Smooth muscle cell (in vitro differentiated cells): ENCODE measurements at regions not wholly inside any gene's neighbourhood (a gene's known extent, or its start where the extent isn't known, plus 50 kb on each side); places are given as distances from the start of the nearest gene placed in this dataset.

Experiments
- DNase-seq: peaks from one replicate; lab custom pipeline; 2025; ENCODE audit not compliant: unreplicated experiment; lab: John Stamatoyannopoulos, UW
- H2AFZ ChIP-seq: fragments of 200-600 bp; sonication (generic); 2 replicates; pipeline ENCODE4 v1.6.0; 2016; ENCODE audit warnings: antibody characterized with exemption, low read depth, mild to moderate bottlenecking
- H3F3A ChIP-seq: fragments of 200-600 bp; sonication (generic); 2 replicates; pipeline ENCODE4 v1.6.0; 2017; ENCODE audit warnings: antibody characterized with exemption, low read depth
- H3K27ac ChIP-seq: fragments of 200-600 bp; sonication (generic); 2 replicates; pipeline ENCODE4 v1.5.1; 2016; ENCODE audit warnings: low read depth, mild to moderate bottlenecking
- H3K27me3 ChIP-seq: fragments of 200-600 bp; sonication (generic); 2 replicates; pipeline ENCODE4 v1.6.1; 2016; ENCODE audit warnings: low read depth, mild to moderate bottlenecking
- H3K36me3 ChIP-seq: fragments of 200-600 bp; sonication (generic); 2 replicates; pipeline ENCODE4 v1.5.1; 2016; ENCODE audit warnings: low read depth
- H3K4me1 ChIP-seq: fragments of 200-600 bp; sonication (generic); 2 replicates; pipeline ENCODE4 v1.5.1; 2016; ENCODE audit warnings: low read depth
- H3K4me2 ChIP-seq: fragments of 200-600 bp; sonication (generic); 2 replicates; pipeline ENCODE4 v1.6.0; 2016; ENCODE audit warnings: mild to moderate bottlenecking
- H3K4me3 ChIP-seq: fragments of 200-600 bp; sonication (generic); 2 replicates; pipeline ENCODE4 v1.5.1; 2016; ENCODE audit warnings: mild to moderate bottlenecking
- H3K79me2 ChIP-seq: fragments of 200-600 bp; sonication (generic); 2 replicates; pipeline ENCODE4 v1.6.0; 2016; ENCODE audit warnings: low read depth, mild to moderate bottlenecking
- H3K9ac ChIP-seq: fragments of 200-600 bp; sonication (generic); 2 replicates; pipeline ENCODE4 v1.6.0; 2016; ENCODE audit warnings: low read depth
- H3K9me3 ChIP-seq: fragments of 200-600 bp; sonication (generic); replicated peaks from 2 replicates; pipeline ENCODE4 v1.5.1; 2016; ENCODE audit warnings: low read depth
- H4K20me1 ChIP-seq: fragments of 200-600 bp; sonication (generic); 2 replicates; pipeline ENCODE4 v1.6.0; 2016; ENCODE audit warnings: low read depth
- WGBS: methylation state at CpG from one replicate; pipeline ENCODE4 v1.1.7; 2016; ENCODE audit warnings: low lambda C conversion rate; 5-methylcytosine and 5-hydroxymethylcytosine counted together
- TF ChIP-seq, protein P1 (sequence below): fragments of 200-600 bp; sonication (generic); IDR thresholded peaks from 2 replicates; pipeline ENCODE4 v1.5.1; 2017; ENCODE audit warnings: borderline replicate concordance, mild to moderate bottlenecking, antibody characterized with exemption; ENCODE audit not compliant: insufficient read depth, poor library complexity, severe bottlenecking

DNA sequence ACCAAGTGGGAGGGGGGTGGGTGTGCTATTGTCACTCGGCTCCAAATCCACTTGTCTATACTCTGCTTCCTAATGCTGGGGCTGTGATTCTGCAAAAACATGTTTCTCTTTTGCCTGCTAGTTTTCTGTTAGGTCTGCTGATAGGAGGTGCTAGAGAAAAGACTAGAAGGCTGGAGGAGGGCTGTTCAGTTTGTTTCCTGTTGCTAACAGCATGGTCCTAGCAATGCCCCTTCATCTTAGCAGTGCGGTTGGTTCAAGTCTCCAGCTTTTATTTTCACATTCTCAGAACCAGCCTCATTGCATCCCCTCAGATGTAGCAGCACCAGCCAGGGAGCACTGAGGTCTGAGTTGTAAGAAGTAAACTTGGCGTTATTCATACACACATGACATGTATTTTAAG lies 310.2 kb downstream of the YTHDC2 start:
- Histone ChIP-seq H3K4me2 (no peak overlapping the region), H3K79me2 (no peaks in the 10 kb centered on the region), H3K9ac (no peak overlapping the region), H3K4me1 (no peaks in the 10 kb centered on the region), H3K27ac (no peak overlapping the region), H3K27me3 (no peaks in the 10 kb centered on the region), H3K4me3 (no peak overlapping the region), H2AFZ (no peak overlapping the region), H4K20me1 (no peaks in the 10 kb centered on the region), H3K36me3 (no peaks in the 10 kb centered on the region), H3F3A (no peaks in the 10 kb centered on the region), H3K9me3 (no peaks in the 10 kb centered on the region)
- TF ChIP-seq, protein P1, sequence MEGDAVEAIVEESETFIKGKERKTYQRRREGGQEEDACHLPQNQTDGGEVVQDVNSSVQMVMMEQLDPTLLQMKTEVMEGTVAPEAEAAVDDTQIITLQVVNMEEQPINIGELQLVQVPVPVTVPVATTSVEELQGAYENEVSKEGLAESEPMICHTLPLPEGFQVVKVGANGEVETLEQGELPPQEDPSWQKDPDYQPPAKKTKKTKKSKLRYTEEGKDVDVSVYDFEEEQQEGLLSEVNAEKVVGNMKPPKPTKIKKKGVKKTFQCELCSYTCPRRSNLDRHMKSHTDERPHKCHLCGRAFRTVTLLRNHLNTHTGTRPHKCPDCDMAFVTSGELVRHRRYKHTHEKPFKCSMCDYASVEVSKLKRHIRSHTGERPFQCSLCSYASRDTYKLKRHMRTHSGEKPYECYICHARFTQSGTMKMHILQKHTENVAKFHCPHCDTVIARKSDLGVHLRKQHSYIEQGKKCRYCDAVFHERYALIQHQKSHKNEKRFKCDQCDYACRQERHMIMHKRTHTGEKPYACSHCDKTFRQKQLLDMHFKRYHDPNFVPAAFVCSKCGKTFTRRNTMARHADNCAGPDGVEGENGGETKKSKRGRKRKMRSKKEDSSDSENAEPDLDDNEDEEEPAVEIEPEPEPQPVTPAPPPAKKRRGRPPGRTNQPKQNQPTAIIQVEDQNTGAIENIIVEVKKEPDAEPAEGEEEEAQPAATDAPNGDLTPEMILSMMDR = no peak
- WGBS = 82% methylated on average over 3 of the region's 3 CpGs
- DNase-seq = no peak

GRCh38 chr5:113824307-113824706 lies 310.8 kb downstream of the YTHDC2 start:
- no peaks in the 10 kb centered on the region for H3K4me1 ChIP-seq
- H2AFZ ChIP-seq = no peak overlapping the region
- H3K27ac ChIP-seq = no peak overlapping the region
- no peak overlapping the region for H3K4me2 ChIP-seq
- H3K9ac ChIP-seq = no peak overlapping the region
- H3K79me2 ChIP-seq = no peaks in the 10 kb centered on the region
- no peaks in the 10 kb centered on the region for H3K27me3 ChIP-seq
- 57% methylated on average over 2 of the region's 2 CpGs for WGBS
- no peak for DNase-seq
- TF ChIP-seq, protein P1 = no peak
- H3K9me3 ChIP-seq = no peaks in the 10 kb centered on the region
- H3K4me3 ChIP-seq = no peak overlapping the region
- no peaks in the 10 kb centered on the region for H4K20me1 ChIP-seq
- no peaks in the 10 kb centered on the region for H3F3A ChIP-seq
- H3K36me3 ChIP-seq = no peaks in the 10 kb centered on the region

DNA sequence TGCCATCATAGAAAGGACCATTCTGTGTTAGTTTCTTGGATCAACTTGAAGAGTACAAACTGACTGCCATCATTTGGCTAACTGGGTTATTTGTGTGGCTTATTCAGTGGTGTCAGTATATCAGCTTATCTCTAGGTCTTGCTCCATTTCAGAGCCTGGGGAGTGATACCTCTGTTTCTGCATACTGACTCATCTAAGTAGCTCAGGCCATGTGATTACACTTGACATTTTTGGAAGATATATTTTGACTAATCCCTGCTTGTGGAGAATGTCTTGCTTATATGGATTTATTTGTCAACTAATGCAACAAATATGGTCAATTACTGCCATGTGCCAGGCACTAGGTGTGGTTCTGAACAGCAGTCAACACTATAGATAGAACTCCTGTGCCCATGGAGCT lies 311.7 kb downstream of the YTHDC2 start:
- Histone ChIP-seq H2AFZ (no peak overlapping the region), H3K36me3 (no peaks in the 10 kb centered on the region), H3K79me2 (no peaks in the 10 kb centered on the region), H3K27ac (no peak overlapping the region), H3K4me1 (no peaks in the 10 kb centered on the region), H3K27me3 (no peaks in the 10 kb centered on the region), H3F3A (no peaks in the 10 kb centered on the region), H3K4me3 (no peak overlapping the region), H3K4me2 (no peak overlapping the region), H4K20me1 (no peaks in the 10 kb centered on the region), H3K9ac (no peak overlapping the region), H3K9me3 (no peaks in the 10 kb centered on the region)
- no peak for DNase-seq
- TF ChIP-seq, protein P1 = no peak

GRCh38 chr5:113846941-113847340 lies 333.4 kb downstream of the YTHDC2 start:
- Histone ChIP-seq H3K4me2 (no peak overlapping the region), H3K27ac (no peak overlapping the region), H3K27me3 (no peaks in the 10 kb centered on the region), H3K4me1 (no peaks in the 10 kb centered on the region), H3K9me3 (no peaks in the 10 kb centered on the region), H4K20me1 (no peaks in the 10 kb centered on the region), H3K79me2 (no peaks in the 10 kb centered on the region), H3K36me3 (no peaks in the 10 kb centered on the region), H3K4me3 (no peak overlapping the region), H3F3A (no peaks in the 10 kb centered on the region), H3K9ac (no peak overlapping the region), H2AFZ (no peak overlapping the region)
- TF ChIP-seq, protein P1 = no peak
- WGBS = 57% methylated on average over 5 of the region's 5 CpGs
- DNase-seq = no peak
